HTR-8/SVneo (cell line): ENCODE measurements at regions not wholly inside any gene's neighbourhood (a gene's known extent, or its start where the extent isn't known, plus 50 kb on each side); places are given as distances from the start of the nearest gene placed in this dataset.

Source experiments
- DNase-seq: peaks from one replicate; pipeline ENCODE4 v3.0.0; 2011; ENCODE audit warnings: low spot score, mixed read lengths; ENCODE audit not compliant: insufficient read length
- FAIRE-seq: peaks from 2 replicates; lab custom pipeline; 2011; peaks lifted over from hg19 to GRCh38; lab: Jason Lieb, UNC

DNA sequence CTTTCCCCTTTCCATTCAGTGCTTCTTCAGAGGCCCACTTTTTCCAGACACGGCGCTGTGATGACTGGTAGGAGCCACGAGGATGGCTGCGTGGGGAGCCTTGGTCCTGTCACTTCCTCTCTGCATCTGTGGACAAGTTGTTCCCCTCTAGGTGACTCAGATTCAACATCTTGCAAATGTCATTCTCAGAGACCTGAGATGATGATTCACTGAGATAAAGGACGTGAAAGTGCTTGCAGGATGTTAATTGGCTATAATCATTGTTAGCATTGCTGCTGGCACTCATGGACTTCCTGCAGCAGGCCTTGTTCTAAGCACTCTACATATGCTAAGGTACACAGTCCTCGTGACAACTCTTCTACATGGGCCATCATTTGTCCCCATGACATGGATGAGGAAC lies 489.8 kb upstream of the ZMIZ1 start:
- FAIRE-seq (no peak), DNase-seq (no peak)

DNA sequence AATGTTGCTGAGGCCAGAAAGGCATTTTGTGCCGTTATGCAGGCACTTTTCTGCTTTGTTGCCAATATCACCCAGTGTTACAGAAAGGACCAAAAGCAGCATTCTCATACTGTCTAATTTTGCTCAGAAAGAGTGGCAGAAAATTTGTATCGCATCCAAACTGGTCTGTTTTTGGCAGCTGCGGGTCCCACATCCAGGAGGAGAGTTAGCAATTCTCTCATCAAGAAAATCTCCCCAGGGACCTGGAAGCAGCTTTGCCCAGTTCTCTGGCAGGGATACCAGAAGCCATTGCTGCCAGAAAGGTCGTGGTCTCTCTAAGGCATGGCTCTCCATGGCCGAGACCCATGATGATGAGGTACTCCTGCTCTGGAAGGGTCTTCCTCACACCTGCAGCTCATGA lies 489.2 kb upstream of the ZMIZ1 start:
- FAIRE-seq (no peak), DNase-seq (no peak)

GRCh38 chr10:78579995-78580394 lies 488.8 kb upstream of the ZMIZ1 start:
- FAIRE-seq = no peak
- DNase-seq = no peak

GRCh38 chr10:78581133-78581694 lies 487.6 kb upstream of the ZMIZ1 start:
- DNase-seq (no peak), FAIRE-seq (no peak)

- FAIRE-seq (no peak), DNase-seq (no peak)
These were observed 486.2 kb upstream of the ZMIZ1 start for GRCh38 chr10:78582540-78582939.

DNA sequence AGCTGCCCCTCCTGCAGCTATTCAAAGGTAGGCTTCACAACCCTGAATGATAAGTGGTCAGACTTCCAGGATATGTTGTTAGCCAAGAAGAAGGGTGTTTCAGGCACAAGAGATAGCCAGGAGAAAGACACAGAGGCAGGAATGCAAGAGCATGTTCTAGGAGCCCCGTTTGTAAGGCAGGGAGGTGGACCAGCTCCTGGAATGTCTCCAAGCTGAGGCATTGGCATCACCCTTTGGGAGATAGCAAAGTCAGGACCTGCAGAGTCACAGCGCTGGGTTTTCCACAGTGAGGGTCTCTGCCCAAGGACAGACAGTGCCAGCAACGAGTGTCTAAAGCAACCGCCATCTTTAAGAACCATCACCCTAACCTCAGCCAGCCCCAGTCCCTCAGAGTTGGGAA lies 484.5 kb upstream of the ZMIZ1 start:
- no peak for FAIRE-seq
- no peak for DNase-seq

- FAIRE-seq = no peak
- DNase-seq = no peak
These were observed 484.1 kb upstream of the ZMIZ1 start for GRCh38 chr10:78584681-78585080.

- no peak for DNase-seq
- FAIRE-seq = no peak
These were observed 482.8 kb upstream of the ZMIZ1 start for GRCh38 chr10:78585952-78586351.

DNA sequence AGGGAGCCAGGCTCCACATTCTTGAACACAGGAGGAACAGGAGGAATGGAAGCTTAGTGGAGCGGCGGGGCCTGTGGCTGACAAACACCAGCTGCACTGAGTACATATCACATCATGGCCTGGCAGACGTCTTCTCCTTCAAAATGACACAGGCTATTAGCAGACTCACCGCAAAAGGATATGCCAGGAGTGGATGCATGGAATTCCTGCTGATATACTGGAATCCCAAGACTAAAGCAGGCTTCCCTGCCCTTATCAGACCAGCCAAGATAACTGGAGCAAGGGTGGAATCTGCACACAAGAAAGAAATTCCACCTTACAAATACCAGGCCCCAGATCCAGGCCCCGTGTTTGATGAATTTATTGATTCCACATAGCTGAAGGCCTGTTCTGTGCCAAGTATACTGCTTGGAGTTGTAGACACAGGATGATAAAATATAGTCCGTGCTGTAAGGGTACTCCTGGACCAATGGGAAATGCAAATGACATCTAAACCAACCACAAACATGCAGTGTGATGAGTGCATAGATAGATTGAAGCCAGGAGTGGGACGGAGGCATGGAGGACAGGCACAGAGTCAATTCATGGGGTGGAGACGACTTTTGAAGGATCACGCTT lies 480.5 kb upstream of the ZMIZ1 start:
- DNase-seq = no peak
- FAIRE-seq = no peak

- no peak for DNase-seq
- FAIRE-seq = no peak
These were observed 479.1 kb upstream of the ZMIZ1 start for GRCh38 chr10:78589687-78590086.

- no peak for FAIRE-seq
- DNase-seq = no peak
These were observed 477.7 kb upstream of the ZMIZ1 start for GRCh38 chr10:78591066-78591465.

GRCh38 chr10:78594559-78595268 lies 474.1 kb upstream of the ZMIZ1 start:
- DNase-seq (no peak), FAIRE-seq (no peak)

- DNase-seq (no peak), FAIRE-seq (no peak)
These were observed 473.5 kb upstream of the ZMIZ1 start for GRCh38 chr10:78595269-78595619.

DNA sequence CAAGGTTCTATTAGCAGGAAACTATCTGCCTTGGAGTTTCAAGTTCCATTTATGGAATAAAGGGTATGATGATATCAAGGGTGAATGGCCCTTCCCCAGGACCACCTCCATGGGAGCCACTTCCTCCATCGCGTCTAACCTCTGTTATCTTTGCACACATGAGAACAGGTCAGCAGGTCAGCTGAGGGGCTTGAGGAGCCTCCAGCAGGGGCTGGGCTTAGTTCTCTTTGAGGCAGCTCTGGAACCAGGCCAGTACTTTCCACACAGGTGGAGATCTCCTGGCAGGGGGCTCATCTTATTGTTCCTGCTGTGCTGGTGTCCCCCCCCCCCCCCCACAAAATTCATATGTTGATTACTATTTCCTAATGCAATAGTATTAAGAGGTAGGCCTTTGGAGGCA lies 472.2 kb upstream of the ZMIZ1 start:
- FAIRE-seq (no peak), DNase-seq (no peak)

- DNase-seq (no peak), FAIRE-seq (no peak)
These were observed 470.8 kb upstream of the ZMIZ1 start for GRCh38 chr10:78597796-78598555.

DNA sequence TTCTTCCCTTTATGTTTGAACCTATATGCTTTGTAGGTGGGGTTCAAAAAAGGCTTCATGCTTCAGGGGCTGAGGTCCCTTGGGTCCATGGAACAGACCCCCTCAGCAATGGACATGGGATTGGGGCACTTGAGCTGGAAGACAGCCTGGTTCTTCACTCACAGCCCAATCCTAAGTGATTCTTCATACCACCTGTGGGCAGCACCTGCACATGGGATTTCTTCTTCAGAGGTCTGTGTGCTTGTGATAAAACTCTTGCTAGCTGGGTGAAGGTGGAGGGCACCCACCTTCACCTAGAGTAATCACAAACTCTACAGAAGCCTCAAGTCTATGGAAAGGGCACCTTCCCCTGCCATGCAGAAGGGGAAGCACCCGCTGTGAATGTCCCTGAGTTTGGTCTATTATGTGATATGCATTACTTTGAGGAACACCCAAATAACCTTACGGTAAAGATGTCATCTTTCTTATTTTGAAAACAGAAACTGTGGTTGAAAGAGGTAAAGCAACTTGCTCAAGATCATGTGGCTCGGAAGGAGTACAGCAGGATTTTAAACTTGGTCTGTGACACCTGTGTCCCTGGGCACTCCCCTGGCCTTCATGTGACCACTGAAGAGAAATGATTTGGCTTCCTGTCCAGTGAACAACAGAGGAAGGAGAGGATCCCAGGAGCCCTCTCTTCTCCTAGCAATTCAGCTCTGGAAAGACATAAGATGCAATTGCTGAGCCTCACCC lies 469.5 kb upstream of the ZMIZ1 start:
- no peak for DNase-seq

GRCh38 chr10:78600121-78600665 lies 468.6 kb upstream of the ZMIZ1 start:
- FAIRE-seq (no peak), DNase-seq (no peak)

More for the DNA sequence above, 469.5 kb upstream of the ZMIZ1 start:
- no peak for FAIRE-seq

GRCh38 chr10:78600740-78601139 lies 468.0 kb upstream of the ZMIZ1 start:
- DNase-seq (no peak), FAIRE-seq (no peak)

DNA sequence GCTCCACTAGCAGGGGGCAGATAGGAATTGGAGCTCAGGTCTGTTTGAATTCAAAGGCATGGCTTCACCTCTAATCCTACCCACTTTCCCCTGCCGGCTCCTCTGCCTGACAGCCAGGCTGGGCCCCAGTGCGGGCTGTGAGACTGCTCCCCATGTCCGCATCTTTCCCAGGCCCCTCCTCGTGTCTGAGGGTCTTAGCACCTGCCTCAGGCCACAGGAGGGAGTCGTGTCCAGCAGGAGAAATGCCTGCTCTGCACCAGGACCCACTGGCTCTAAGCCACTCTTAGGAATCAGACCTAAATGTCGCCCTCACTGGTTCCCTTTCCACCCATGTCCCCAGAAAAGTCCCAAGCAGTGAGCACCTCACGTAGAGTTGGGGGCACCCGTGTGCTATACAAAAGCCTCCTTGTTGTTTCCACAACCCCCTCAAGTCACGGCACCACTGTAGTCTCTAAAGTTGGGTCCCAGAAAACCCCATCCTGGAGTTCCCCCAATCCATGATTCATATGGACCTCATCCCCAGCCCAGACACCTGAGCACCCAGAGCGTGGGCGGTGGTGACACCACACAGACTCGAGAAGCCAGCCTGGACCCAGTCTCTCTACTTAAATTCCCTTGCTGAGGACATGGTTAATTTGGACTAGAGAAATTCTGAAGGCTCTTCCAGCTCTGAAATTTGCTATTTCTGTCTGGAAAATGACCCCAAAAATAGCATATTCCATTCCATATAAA lies 466.4 kb upstream of the ZMIZ1 start:
- FAIRE-seq (no peak), DNase-seq (no peak)

- FAIRE-seq = no peak
- DNase-seq = no peak
These were observed 464.5 kb upstream of the ZMIZ1 start for GRCh38 chr10:78604286-78604685.
